AG04450 (cell line): ENCODE measurements at regions not wholly inside any gene's neighbourhood (a gene's known extent, or its start where the extent isn't known, plus 50 kb on each side); places are given as distances from the start of the nearest gene placed in this dataset.

Experiments
- CTCF ChIA-PET: fragments of 300-600, 350-600 bp; formaldehyde crosslinking; extraction: SDS; loops from one replicate; lab custom pipeline; 2022; ENCODE audit warnings: antibody characterized with exemption, inconsistent platforms; lab: Charles Lee
- POLR2A ChIA-PET: fragments of 350-600 bp; formaldehyde crosslinking; extraction: SDS; loops from one replicate; lab custom pipeline; 2021; ENCODE audit warnings: antibody characterized with exemption, inconsistent platforms; lab: Yijun Ruan, JAX
- DNase-seq: peaks from one replicate; pipeline ENCODE4 v3.0.0-alpha.2; 2011; ENCODE audit warnings: low read depth, low spot score
- H3K27ac ChIP-seq: one replicate; pipeline ENCODE4 v1.5.1; 2012; ENCODE audit warnings: low read depth, low read length, control low read depth
- H3K27me3 ChIP-seq: one replicate; pipeline ENCODE4 v1.6.0; 2012; ENCODE audit warnings: low read length; ENCODE audit not compliant: control insufficient read depth, insufficient read depth
- H3K4me3 ChIP-seq: 2 replicates; pipeline ENCODE4 v1.5.1; 2011; ENCODE audit warnings: mild to moderate bottlenecking, low read depth, low read length, control low read depth
- H3K9me3 ChIP-seq: 2 replicates; pipeline ENCODE4 v1.5.1; 2012; ENCODE audit warnings: low read length; ENCODE audit not compliant: control insufficient read depth, insufficient read depth
- TF ChIP-seq, protein P1 (sequence below): IDR thresholded peaks from 2 replicates; pipeline ENCODE4 v1.5.1; 2011; ENCODE audit warnings: low read depth, low read length, control low read depth, inconsistent platforms

GRCh38 chr7:131173145-131173890, 154.4 kb upstream of the MKLN1 start:
- Histone ChIP-seq H3K27me3 (no peaks in the 10 kb centered on the region), H3K27ac (no peak overlapping the region), H3K4me3 (no peak overlapping the region), H3K9me3 (no peaks in the 10 kb centered on the region)
- POLR2A ChIA-PET, result interaction anchor here (0.7 kb wide), 1 partner anchor 76 kb away, joined by 8 read pairs; no protein-coding TSS in a partner anchor
- TF ChIP-seq, protein P1, sequence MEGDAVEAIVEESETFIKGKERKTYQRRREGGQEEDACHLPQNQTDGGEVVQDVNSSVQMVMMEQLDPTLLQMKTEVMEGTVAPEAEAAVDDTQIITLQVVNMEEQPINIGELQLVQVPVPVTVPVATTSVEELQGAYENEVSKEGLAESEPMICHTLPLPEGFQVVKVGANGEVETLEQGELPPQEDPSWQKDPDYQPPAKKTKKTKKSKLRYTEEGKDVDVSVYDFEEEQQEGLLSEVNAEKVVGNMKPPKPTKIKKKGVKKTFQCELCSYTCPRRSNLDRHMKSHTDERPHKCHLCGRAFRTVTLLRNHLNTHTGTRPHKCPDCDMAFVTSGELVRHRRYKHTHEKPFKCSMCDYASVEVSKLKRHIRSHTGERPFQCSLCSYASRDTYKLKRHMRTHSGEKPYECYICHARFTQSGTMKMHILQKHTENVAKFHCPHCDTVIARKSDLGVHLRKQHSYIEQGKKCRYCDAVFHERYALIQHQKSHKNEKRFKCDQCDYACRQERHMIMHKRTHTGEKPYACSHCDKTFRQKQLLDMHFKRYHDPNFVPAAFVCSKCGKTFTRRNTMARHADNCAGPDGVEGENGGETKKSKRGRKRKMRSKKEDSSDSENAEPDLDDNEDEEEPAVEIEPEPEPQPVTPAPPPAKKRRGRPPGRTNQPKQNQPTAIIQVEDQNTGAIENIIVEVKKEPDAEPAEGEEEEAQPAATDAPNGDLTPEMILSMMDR, result no peak
- no peak for DNase-seq
- CTCF ChIA-PET, result no interaction called here

DNA sequence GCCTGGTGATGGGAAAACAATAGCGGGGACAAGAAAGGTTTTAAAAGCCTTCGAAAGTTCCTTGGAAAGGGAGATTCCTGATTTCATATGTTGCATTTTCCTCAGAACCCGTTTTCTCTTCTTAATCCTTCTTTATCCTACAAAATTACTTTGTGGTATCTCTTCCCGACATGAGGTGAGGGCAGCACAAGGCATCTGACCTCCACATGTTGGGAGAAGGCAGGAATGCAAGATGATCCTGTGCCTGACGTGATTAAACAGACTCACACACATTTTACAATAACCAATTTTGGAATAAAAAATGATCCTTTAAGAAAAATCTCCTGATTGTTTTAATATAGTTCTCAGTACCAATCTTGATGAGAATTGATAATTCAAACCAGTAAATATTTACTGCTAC, 153.3 kb upstream of the MKLN1 start:
- H3K27ac ChIP-seq, result no peak overlapping the region

GRCh38 chr7:131174855-131175254, 152.8 kb upstream of the MKLN1 start:
- H3K4me3 ChIP-seq, result no peak overlapping the region
- H3K27ac ChIP-seq, result no peak overlapping the region
- CTCF ChIA-PET, result no interaction called here
- H3K27me3 ChIP-seq, result no peaks in the 10 kb centered on the region
- no peaks in the 10 kb centered on the region for H3K9me3 ChIP-seq
- POLR2A ChIA-PET, result no interaction called here
- TF ChIP-seq, protein P1, result no peak
- DNase-seq, result no peak

More for the DNA sequence above, 153.3 kb upstream of the MKLN1 start:
- H3K4me3 ChIP-seq, result no peak overlapping the region
- ChIA-PET CTCF (no interaction called here), POLR2A (no interaction called here)
- no peaks in the 10 kb centered on the region for H3K27me3 ChIP-seq
- DNase-seq, result no peak
- H3K9me3 ChIP-seq, result no peaks in the 10 kb centered on the region
- TF ChIP-seq, protein P1, result no peak

DNA sequence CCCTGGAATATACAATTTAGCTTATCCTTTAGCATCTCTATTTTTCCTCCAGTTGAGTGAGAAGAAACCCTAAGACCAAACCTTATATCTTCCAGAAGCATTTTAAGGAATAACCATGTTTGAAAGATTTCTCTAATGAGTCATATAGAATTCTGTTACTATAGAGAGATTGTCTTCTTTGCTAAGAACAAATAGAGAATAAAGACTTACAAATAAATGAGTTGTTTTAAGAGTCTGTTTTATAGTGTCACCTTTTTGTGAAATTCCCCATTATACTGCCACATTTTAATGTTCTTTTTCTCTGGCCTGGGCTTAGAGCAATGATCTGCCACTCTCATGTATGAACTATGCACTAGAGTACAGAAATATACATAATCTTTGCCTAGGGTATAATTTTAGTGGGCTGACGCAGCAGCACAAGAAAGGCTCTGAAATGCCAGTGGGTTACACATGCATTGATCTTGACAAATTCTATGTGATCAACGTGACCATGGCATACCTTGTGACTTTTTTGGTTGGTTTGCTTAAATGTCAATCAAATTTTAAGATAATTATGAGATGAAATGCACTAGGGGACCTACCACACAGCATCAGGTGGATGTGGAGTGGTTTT, 145.1 kb upstream of the MKLN1 start:
- Histone ChIP-seq H3K9me3 (peaks cover 2% of the 10 kb centered on the region; the same call in 1 of the 2 replicates), H3K27ac (no peak overlapping the region), H3K27me3 (no peaks in the 10 kb centered on the region), H3K4me3 (no peak overlapping the region)
- DNase-seq, result no peak
- CTCF ChIA-PET, result interaction anchor here (0.5 kb wide), 1 partner anchor 92 kb away, joined by 4 read pairs; no protein-coding TSS in a partner anchor
- POLR2A ChIA-PET, result no interaction called here
- TF ChIP-seq, protein P1, result no peak

- DNase-seq, result no peak
- POLR2A ChIA-PET, result no interaction called here
- no peak overlapping the region for H3K27ac ChIP-seq
- CTCF ChIA-PET, result no interaction called here
- H3K4me3 ChIP-seq, result no peak overlapping the region
- TF ChIP-seq, protein P1, result no peak
- peaks cover 6% of the 10 kb centered on the region; the same call in 1 of the 2 replicates for H3K9me3 ChIP-seq
- H3K27me3 ChIP-seq, result no peaks in the 10 kb centered on the region
Observed at GRCh38 chr7:131183072-131183471, 144.6 kb upstream of the MKLN1 start.
